ENCODE measurements at regions not wholly inside any gene's neighbourhood (a gene's known extent, or its start where the extent isn't known, plus 50 kb on each side); places are given as distances from the start of the nearest gene placed in this dataset.

- TF ChIP-seq POLR2A (IDR thresholded peaks at IDR 0.05), result no peak
- no peak for TF ChIP-seq CTCF (IDR thresholded peaks at IDR 0.05)
- intact Hi-C loops (cut with DNase I; ENCODE audit: low total_unique reads), result no loop called here
- no peak overlapping the region for H3K4me3 ChIP-seq (ENCODE audit: low read depth, poor library complexity, severe bottlenecking)
- WGBS, 2 donors, result 89 to 91% methylated on average over 5 of the region's 5 CpGs
- no peak for DNase-seq (ENCODE audit: low spot score in 2 of 2)
Observed at GRCh38 chr6:45738057-45738455, 277.6 kb downstream of the CLIC5 start.

GRCh38 chr6:45737331-45738056 lies 278.2 kb downstream of the CLIC5 start:
- WGBS, 2 donors, result 63 to 77% methylated on average over 9 of the region's 9 CpGs
- TF ChIP-seq POLR2A (IDR thresholded peaks at IDR 0.05) (no peak), CTCF (IDR thresholded peaks at IDR 0.05) (no peak)
- no peak overlapping the region for H3K4me3 ChIP-seq (ENCODE audit: low read depth, poor library complexity, severe bottlenecking)
- DNase-seq (ENCODE audit: low spot score in 2 of 2), result no peak
- intact Hi-C loops (cut with DNase I; ENCODE audit: low total_unique reads), result no loop called here

GRCh38 chr6:45736134-45736533 lies 279.5 kb downstream of the CLIC5 start:
- DNase-seq (ENCODE audit: low spot score in 2 of 2), result no peak
- no peak for TF ChIP-seq CTCF (IDR thresholded peaks at IDR 0.05)
- TF ChIP-seq POLR2A (IDR thresholded peaks at IDR 0.05), result no peak
- WGBS, 2 donors, result 60 to 74% methylated on average over 5 of the region's 5 CpGs
- intact Hi-C loops (cut with DNase I; ENCODE audit: low total_unique reads), result no loop called here
- no peak overlapping the region for H3K4me3 ChIP-seq (ENCODE audit: low read depth, poor library complexity, severe bottlenecking)

GRCh38 chr6:45732731-45733130 lies 282.9 kb downstream of the CLIC5 start:
- intact Hi-C loops (cut with DNase I; ENCODE audit: low total_unique reads), result no loop called here
- no peak for TF ChIP-seq CTCF (IDR thresholded peaks at IDR 0.05)
- no peak for TF ChIP-seq POLR2A (IDR thresholded peaks at IDR 0.05)
- WGBS, 2 donors, result 81 to 86% methylated on average over 7 of the region's 7 CpGs
- DNase-seq (ENCODE audit: low spot score in 2 of 2), result no peak
- H3K4me3 ChIP-seq (ENCODE audit: low read depth, poor library complexity, severe bottlenecking), result no peak overlapping the region

GRCh38 chr6:45730232-45730631 lies 285.4 kb downstream of the CLIC5 start:
- peak in 1 of 2 donors; percentile 14 for DNase-seq (ENCODE audit: low spot score in 2 of 2)
- WGBS, 2 donors, result 88 to 100% methylated on average over 1 of the region's 1 CpG
- no peak overlapping the region for H3K4me3 ChIP-seq (ENCODE audit: low read depth, poor library complexity, severe bottlenecking)
- no peak for TF ChIP-seq POLR2A (IDR thresholded peaks at IDR 0.05)
- no peak for TF ChIP-seq CTCF (IDR thresholded peaks at IDR 0.05)
- intact Hi-C loops (cut with DNase I; ENCODE audit: low total_unique reads), result no loop called here

- 48 to 62% methylated on average over 3 of the region's 3 CpGs for WGBS, 2 donors
- DNase-seq (ENCODE audit: low spot score in 2 of 2), result no peak
- intact Hi-C loops (cut with DNase I; ENCODE audit: low total_unique reads), result no loop called here
- no peak overlapping the region for H3K4me3 ChIP-seq (ENCODE audit: low read depth, poor library complexity, severe bottlenecking)
- TF ChIP-seq CTCF (IDR thresholded peaks at IDR 0.05) (no peak), POLR2A (IDR thresholded peaks at IDR 0.05) (no peak)
Observed at GRCh38 chr6:45728674-45729073, 287.0 kb downstream of the CLIC5 start.

Data from lower leg skin (tissue), 4 donors.